ENCODE measurements at regions not wholly inside any gene's neighbourhood (a gene's known extent, or its start where the extent isn't known, plus 50 kb on each side); places are given as distances from the start of the nearest gene placed in this dataset.
"Not testable (repeated sequence)": the region's sequence is repeated elsewhere in the genome, so short reads cannot be mapped to it uniquely, and the experiment has no call there.

- not testable (repeated sequence) for TF ChIP-seq CTCF, EZH2phosphoT487 (IDR thresholded peaks at IDR 0.05)
These were observed 156.1 kb downstream of the SEPTIN7 start for GRCh38 chr7:35956988-35957387.

Measured in neural progenitor cell (in vitro differentiated cells).